PFSK-1 (cell line): ENCODE measurements at regions not wholly inside any gene's neighbourhood (a gene's known extent, or its start where the extent isn't known, plus 50 kb on each side); places are given as distances from the start of the nearest gene placed in this dataset.

Experiments used
- POLR2AphosphoS5 ChIP-seq: IDR thresholded peaks from 2 replicates; pipeline ENCODE4 v1.6.1; 2012; ENCODE audit warnings: low read depth, mild to moderate bottlenecking, control low read depth, low read length, moderate library complexity
- SIN3A ChIP-seq: IDR thresholded peaks from 2 replicates; pipeline ENCODE4 v1.6.1; 2012; ENCODE audit warnings: mild to moderate bottlenecking, low read length, moderate library complexity, borderline replicate concordance; ENCODE audit not compliant: insufficient read depth

DNA sequence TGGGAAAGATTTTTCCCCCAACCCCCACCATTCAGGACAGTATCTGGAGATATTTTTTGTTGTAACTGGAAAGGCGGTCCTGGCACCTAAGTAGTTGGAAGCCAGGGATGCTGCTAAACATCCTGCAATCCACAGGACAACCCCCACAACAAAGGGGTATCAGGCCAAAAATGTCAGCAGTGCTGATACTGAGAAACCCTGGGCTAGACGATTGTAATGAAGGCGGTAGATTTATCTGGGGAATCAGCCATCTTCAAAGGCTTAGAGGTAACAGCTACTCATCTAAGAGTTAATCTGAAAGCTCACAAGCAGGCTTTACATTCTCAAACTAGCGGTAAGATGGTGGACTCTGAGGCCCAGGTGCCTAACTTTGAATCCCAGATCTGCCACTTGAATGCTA is 59.0 kb upstream of the NMUR2 start:
- no peak for TF ChIP-seq POLR2AphosphoS5
- TF ChIP-seq SIN3A = no peak
